ENCODE measurements at regions not wholly inside any gene's neighbourhood (a gene's known extent, or its start where the extent isn't known, plus 50 kb on each side); places are given as distances from the start of the nearest gene placed in this dataset.

- TF ChIP-seq CTCF (IDR thresholded peaks at IDR 0.05) (no peak), POLR2A (IDR thresholded peaks at IDR 0.05) (no peak)
These were observed 701.4 kb upstream of the NRSN1 start for GRCh38 chr6:23424584-23424983.
